Endodermal cell (in vitro differentiated cells): ENCODE measurements at regions not wholly inside any gene's neighbourhood (a gene's known extent, or its start where the extent isn't known, plus 50 kb on each side); places are given as distances from the start of the nearest gene placed in this dataset.

ENCODE experiments used
- DNase-seq: peaks from one replicate; pipeline ENCODE4 v3.0.0-alpha.2; 2017
- H3K27ac ChIP-seq: 2 replicates; pipeline ENCODE4 v1.5.1; 2013; ENCODE audit warnings: mild to moderate bottlenecking, low read depth, low read length, moderate library complexity
- H3K27me3 ChIP-seq: 2 replicates; pipeline ENCODE4 v1.6.1; 2013; ENCODE audit warnings: mild to moderate bottlenecking, low read length, moderate library complexity; ENCODE audit not compliant: insufficient read depth, control insufficient read depth, poor library complexity, severe bottlenecking
- H3K36me3 ChIP-seq: 2 replicates; pipeline ENCODE4 v1.7.0; 2013; ENCODE audit warnings: mild to moderate bottlenecking, low read length, moderate library complexity; ENCODE audit not compliant: control insufficient read depth, insufficient read depth
- H3K4me1 ChIP-seq: one replicate; pipeline ENCODE4 v1.7.0; 2013; ENCODE audit warnings: low read length; ENCODE audit not compliant: control insufficient read depth, insufficient read depth
- H3K4me3 ChIP-seq: 2 replicates; pipeline ENCODE4 v1.5.1; 2013; ENCODE audit warnings: mild to moderate bottlenecking, low read length, moderate library complexity
- H3K9ac ChIP-seq: 2 replicates; pipeline ENCODE4 v1.6.1; 2013; ENCODE audit warnings: mild to moderate bottlenecking, low read length, moderate library complexity; ENCODE audit not compliant: poor library complexity, severe bottlenecking; ENCODE audit errors: extremely low read depth
- H3K9me3 ChIP-seq: 2 replicates; pipeline ENCODE4 v1.6.1; 2013; ENCODE audit warnings: mild to moderate bottlenecking, low read length, moderate library complexity; ENCODE audit not compliant: control insufficient read depth
- H3K27ac Mint-ChIP-seq: 2 replicates; pipeline ENCODE4 v1.8.0; 2020; ENCODE audit warnings: mixed read lengths
- H3K27me3 Mint-ChIP-seq: 2 replicates; pipeline ENCODE4 v1.8.0; 2021; ENCODE audit warnings: mild to moderate bottlenecking, mixed read lengths; ENCODE audit not compliant: insufficient read depth
- H3K36me3 Mint-ChIP-seq: 2 replicates; pipeline ENCODE4 v1.8.0; 2020; ENCODE audit warnings: low read depth, mixed read lengths
- H3K4me1 Mint-ChIP-seq: 2 replicates; pipeline ENCODE4 v1.8.0; 2020; ENCODE audit warnings: mixed read lengths
- H3K4me3 Mint-ChIP-seq: 2 replicates; pipeline ENCODE4 v1.8.0; 2020; ENCODE audit warnings: mild to moderate bottlenecking, moderate library complexity, mixed read lengths
- H3K9me3 Mint-ChIP-seq: 2 replicates; pipeline ENCODE4 v1.8.0; 2020; ENCODE audit warnings: mild to moderate bottlenecking, mixed read lengths
- CTCF ChIP-seq: fragments of 200-600 bp; sonication (generic); conservative IDR thresholded peaks from 2 replicates; pipeline ENCODE4 v1.5.0; 2021; ENCODE audit warnings: antibody characterized with exemption, mild to moderate bottlenecking
- WGBS, 2 experiments: methylation state at CpG; one replicate each; pipeline versions ENCODE4 v1.1.5 to v1.1.7; 2013; ENCODE audit warnings: missing lambda C conversion rate in 2 of 2, mixed read lengths in 1 of 2; ENCODE audit not compliant: insufficient coverage in 1 of 2, insufficient read length in 1 of 2; 5-methylcytosine and 5-hydroxymethylcytosine counted together

GRCh38 chr5:145558288-145558687 lies 276.9 kb downstream of the PRELID2 start:
- 91 to 92% methylated on average over 1 of the region's 1 CpG for WGBS, 2 experiments
- H3K27ac Mint-ChIP-seq: no peak overlapping the region
- no peaks in the 10 kb centered on the region for H3K9me3 Mint-ChIP-seq
- H3K27ac ChIP-seq: no peak overlapping the region
- no peak for TF ChIP-seq CTCF
- no peak overlapping the region for H3K4me3 ChIP-seq
- H3K4me1 ChIP-seq: no peaks in the 10 kb centered on the region
- no peaks in the 10 kb centered on the region for H3K27me3 ChIP-seq
- no peak overlapping the region for H3K9ac ChIP-seq
- no peaks in the 10 kb centered on the region for H3K9me3 ChIP-seq
- no peaks in the 10 kb centered on the region for H3K27me3 Mint-ChIP-seq
- no peaks in the 10 kb centered on the region for H3K36me3 Mint-ChIP-seq
- no peaks in the 10 kb centered on the region for H3K36me3 ChIP-seq
- H3K4me3 Mint-ChIP-seq: no peak overlapping the region
- H3K4me1 Mint-ChIP-seq: no peaks in the 10 kb centered on the region
- DNase-seq: no peak

- Histone ChIP-seq H3K4me3 (no peak overlapping the region), H3K36me3 (no peaks in the 10 kb centered on the region), H3K27me3 (no peaks in the 10 kb centered on the region), H3K9ac (no peak overlapping the region), H3K27ac (no peak overlapping the region), H3K4me1 (no peaks in the 10 kb centered on the region), H3K9me3 (no peaks in the 10 kb centered on the region)
- H3K4me3 Mint-ChIP-seq: no peak overlapping the region
- H3K4me1 Mint-ChIP-seq: no peaks in the 10 kb centered on the region
- TF ChIP-seq CTCF: no peak
- DNase-seq: no peak
- no peaks in the 10 kb centered on the region for H3K9me3 Mint-ChIP-seq
- H3K27ac Mint-ChIP-seq: no peak overlapping the region
- no peaks in the 10 kb centered on the region for H3K27me3 Mint-ChIP-seq
- 88 to 100% methylated on average over 1 of the region's 1 CpG for WGBS, 2 experiments
- no peaks in the 10 kb centered on the region for H3K36me3 Mint-ChIP-seq
These were observed 277.8 kb downstream of the PRELID2 start for GRCh38 chr5:145557345-145557744.

- Histone ChIP-seq H3K9me3 (no peaks in the 10 kb centered on the region), H3K9ac (no peak overlapping the region), H3K4me1 (no peaks in the 10 kb centered on the region), H3K4me3 (no peak overlapping the region), H3K36me3 (no peaks in the 10 kb centered on the region), H3K27me3 (no peaks in the 10 kb centered on the region), H3K27ac (no peak overlapping the region)
- Mint-ChIP-seq H3K4me3 (no peak overlapping the region), H3K36me3 (no peaks in the 10 kb centered on the region), H3K27me3 (no peaks in the 10 kb centered on the region), H3K27ac (no peak overlapping the region), H3K9me3 (no peaks in the 10 kb centered on the region), H3K4me1 (no peaks in the 10 kb centered on the region)
- no peak for TF ChIP-seq CTCF
- DNase-seq: no peak
These were observed 280.7 kb downstream of the PRELID2 start for GRCh38 chr5:145554399-145554798.
